ENCODE measurements at regions not wholly inside any gene's neighbourhood (a gene's known extent, or its start where the extent isn't known, plus 50 kb on each side); places are given as distances from the start of the nearest gene placed in this dataset.

DNA sequence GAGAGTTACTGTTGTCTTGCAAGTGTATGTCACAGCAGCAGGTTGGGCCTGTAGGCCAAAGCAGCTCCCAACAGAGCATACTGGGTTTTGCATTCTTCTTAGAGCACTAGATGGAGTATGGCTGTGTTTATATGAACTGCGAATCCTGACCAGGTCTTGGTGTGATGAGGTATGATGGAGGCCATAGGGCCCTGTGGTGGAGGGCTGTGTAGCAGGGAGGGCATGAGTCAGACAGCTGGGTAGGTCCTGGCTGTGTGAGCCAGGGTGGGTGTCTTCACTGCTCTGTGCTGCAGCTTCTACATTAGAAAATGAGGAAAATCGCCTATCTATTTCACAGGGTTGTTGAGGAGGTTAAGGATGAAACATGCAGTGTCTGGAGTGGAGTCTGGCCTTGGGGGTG lies 124.2 kb downstream of the BUB3 start:
- TF ChIP-seq ZNF565 (CRISPR knock-in tag; conservative IDR thresholded peaks at IDR 0.05; ENCODE audit: low read depth) (no peak), TCF4 (CRISPR knock-in tag; IDR thresholded peaks at IDR 0.05; ENCODE audit: borderline replicate concordance) (no peak), ISL1 (CRISPR knock-in tag; IDR thresholded peaks at IDR 0.05) (no peak), ZFP3 (CRISPR knock-in tag; IDR thresholded peaks at IDR 0.05) (no peak), ZNF70 (CRISPR knock-in tag; IDR thresholded peaks at IDR 0.05) (no peak), ZFP30 (CRISPR knock-in tag; IDR thresholded peaks at IDR 0.05) (no peak)
- TF ChIP-seq, protein P1, sequence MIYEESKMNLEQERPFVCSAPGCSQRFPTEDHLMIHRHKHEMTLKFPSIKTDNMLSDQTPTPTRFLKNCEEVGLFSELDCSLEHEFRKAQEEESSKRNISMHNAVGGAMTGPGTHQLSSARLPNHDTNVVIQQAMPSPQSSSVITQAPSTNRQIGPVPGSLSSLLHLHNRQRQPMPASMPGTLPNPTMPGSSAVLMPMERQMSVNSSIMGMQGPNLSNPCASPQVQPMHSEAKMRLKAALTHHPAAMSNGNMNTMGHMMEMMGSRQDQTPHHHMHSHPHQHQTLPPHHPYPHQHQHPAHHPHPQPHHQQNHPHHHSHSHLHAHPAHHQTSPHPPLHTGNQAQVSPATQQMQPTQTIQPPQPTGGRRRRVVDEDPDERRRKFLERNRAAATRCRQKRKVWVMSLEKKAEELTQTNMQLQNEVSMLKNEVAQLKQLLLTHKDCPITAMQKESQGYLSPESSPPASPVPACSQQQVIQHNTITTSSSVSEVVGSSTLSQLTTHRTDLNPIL (CRISPR knock-in tag; IDR thresholded peaks at IDR 0.05; ENCODE audit: low read depth): no peak
- TF ChIP-seq, protein P2, sequence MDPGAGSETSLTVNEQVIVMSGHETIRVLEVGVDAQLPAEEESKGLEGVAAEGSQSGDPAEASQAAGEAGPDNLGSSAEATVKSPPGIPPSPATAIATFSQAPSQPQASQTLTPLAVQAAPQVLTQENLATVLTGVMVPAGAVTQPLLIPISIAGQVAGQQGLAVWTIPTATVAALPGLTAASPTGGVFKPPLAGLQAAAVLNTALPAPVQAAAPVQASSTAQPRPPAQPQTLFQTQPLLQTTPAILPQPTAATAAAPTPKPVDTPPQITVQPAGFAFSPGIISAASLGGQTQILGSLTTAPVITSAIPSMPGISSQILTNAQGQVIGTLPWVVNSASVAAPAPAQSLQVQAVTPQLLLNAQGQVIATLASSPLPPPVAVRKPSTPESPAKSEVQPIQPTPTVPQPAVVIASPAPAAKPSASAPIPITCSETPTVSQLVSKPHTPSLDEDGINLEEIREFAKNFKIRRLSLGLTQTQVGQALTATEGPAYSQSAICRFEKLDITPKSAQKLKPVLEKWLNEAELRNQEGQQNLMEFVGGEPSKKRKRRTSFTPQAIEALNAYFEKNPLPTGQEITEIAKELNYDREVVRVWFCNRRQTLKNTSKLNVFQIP (CRISPR knock-in tag; IDR thresholded peaks at IDR 0.05; ENCODE audit: borderline replicate concordance, low read depth): no peak

All from SK-N-SH treated with all-trans-retinoic acid at 6 μM for 48 hours (cell line).